GM21526 (cell line): ENCODE measurements at regions not wholly inside any gene's neighbourhood (a gene's known extent, or its start where the extent isn't known, plus 50 kb on each side); places are given as distances from the start of the nearest gene placed in this dataset.

Source experiments
- ATAC-seq: cut with Tn5 transposase; IDR thresholded peaks from one replicate; pipeline ENCODE4 v1.9.1; 2021; ENCODE audit warnings: moderate library complexity; ENCODE audit not compliant: unreplicated experiment, low FRiP score

GRCh38 chr6:56349194-56349593 is 101.8 kb upstream of the COL21A1 start:
- no peak for ATAC-seq

- no peak for ATAC-seq
Observed at GRCh38 chr6:56348578-56348977, 101.2 kb upstream of the COL21A1 start.

GRCh38 chr6:56347526-56347925 is 100.1 kb upstream of the COL21A1 start:
- no peak for ATAC-seq

- no peak for ATAC-seq
Observed at GRCh38 chr6:56346958-56347357, 99.6 kb upstream of the COL21A1 start.

- ATAC-seq: no peak
Observed at GRCh38 chr6:56345376-56345995, 98.1 kb upstream of the COL21A1 start.

- ATAC-seq: no peak
Observed at GRCh38 chr6:56343295-56343694, 95.9 kb upstream of the COL21A1 start.

GRCh38 chr6:56339524-56339923 is 92.1 kb upstream of the COL21A1 start:
- no peak for ATAC-seq

- ATAC-seq: no peak
Observed at GRCh38 chr6:56335726-56336125, 88.3 kb upstream of the COL21A1 start.

GRCh38 chr6:56334937-56335336 is 87.6 kb upstream of the COL21A1 start:
- ATAC-seq: no peak

- no peak for ATAC-seq
Observed at GRCh38 chr6:56329271-56330050, 82.1 kb upstream of the COL21A1 start.

- ATAC-seq: no peak
Observed at GRCh38 chr6:56328728-56329090, 81.3 kb upstream of the COL21A1 start.

- no peak for ATAC-seq
Observed at GRCh38 chr6:56327946-56328727, 80.8 kb upstream of the COL21A1 start.

GRCh38 chr6:56324396-56324795 is 77.0 kb upstream of the COL21A1 start:
- no peak for ATAC-seq

GRCh38 chr6:56318851-56319250 is 71.5 kb upstream of the COL21A1 start:
- no peak for ATAC-seq

- no peak for ATAC-seq
Observed at GRCh38 chr6:56314683-56315523, 67.5 kb upstream of the COL21A1 start.

- no peak for ATAC-seq
Observed at GRCh38 chr6:56311533-56312448, 64.4 kb upstream of the COL21A1 start.

- ATAC-seq: no peak
Observed at GRCh38 chr6:56311061-56311460, 63.7 kb upstream of the COL21A1 start.

GRCh38 chr6:56310241-56310640 is 62.9 kb upstream of the COL21A1 start:
- ATAC-seq: no peak

GRCh38 chr6:56299916-56300315 is 52.5 kb upstream of the COL21A1 start:
- ATAC-seq: no peak
